ENCODE measurements at regions not wholly inside any gene's neighbourhood (a gene's known extent, or its start where the extent isn't known, plus 50 kb on each side); places are given as distances from the start of the nearest gene placed in this dataset.

DNA sequence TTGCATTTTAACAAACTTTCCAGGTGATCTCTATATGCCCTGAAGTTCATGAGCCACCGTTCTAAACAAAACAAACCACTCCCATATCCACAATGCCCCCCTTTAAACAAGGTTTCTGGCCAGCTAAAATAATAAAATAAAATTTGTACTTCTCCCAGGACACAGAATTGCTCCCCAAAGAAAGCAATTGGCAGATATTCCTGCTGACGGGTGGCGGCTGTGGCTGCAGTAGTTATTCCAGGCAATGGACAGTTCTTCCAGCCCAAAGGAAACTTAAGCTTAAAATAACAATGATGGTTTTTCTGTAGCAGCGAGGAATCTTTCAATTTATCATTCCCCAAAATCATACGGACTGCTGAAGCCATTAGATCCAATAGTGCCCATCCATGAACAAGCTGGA is 260.5 kb upstream of the ZNF521 start:
- in situ Hi-C loops (cut with MboI; ENCODE audit: low pct_ligation_motif_present in 1 of 4, low pct_unique_long_range_greater_than_20kb in 1 of 4, low sequenced_read_pairs in 3 of 4): loop anchor here in 1 of 4 donors (25.0 kb wide), 1 partner anchor 100 kb away; no protein-coding TSS in a partner anchor
- Histone ChIP-seq H3K4me3 (no peak overlapping the region), H3K27me3 (no peaks in the 10 kb centered on the region), H3K9me3 (no peaks in the 10 kb centered on the region), H3K27ac (no peak overlapping the region), H3K4me1 (no peaks in the 10 kb centered on the region), H3K36me3 (no peaks in the 10 kb centered on the region)
- TF ChIP-seq, protein P1, sequence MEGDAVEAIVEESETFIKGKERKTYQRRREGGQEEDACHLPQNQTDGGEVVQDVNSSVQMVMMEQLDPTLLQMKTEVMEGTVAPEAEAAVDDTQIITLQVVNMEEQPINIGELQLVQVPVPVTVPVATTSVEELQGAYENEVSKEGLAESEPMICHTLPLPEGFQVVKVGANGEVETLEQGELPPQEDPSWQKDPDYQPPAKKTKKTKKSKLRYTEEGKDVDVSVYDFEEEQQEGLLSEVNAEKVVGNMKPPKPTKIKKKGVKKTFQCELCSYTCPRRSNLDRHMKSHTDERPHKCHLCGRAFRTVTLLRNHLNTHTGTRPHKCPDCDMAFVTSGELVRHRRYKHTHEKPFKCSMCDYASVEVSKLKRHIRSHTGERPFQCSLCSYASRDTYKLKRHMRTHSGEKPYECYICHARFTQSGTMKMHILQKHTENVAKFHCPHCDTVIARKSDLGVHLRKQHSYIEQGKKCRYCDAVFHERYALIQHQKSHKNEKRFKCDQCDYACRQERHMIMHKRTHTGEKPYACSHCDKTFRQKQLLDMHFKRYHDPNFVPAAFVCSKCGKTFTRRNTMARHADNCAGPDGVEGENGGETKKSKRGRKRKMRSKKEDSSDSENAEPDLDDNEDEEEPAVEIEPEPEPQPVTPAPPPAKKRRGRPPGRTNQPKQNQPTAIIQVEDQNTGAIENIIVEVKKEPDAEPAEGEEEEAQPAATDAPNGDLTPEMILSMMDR (IDR thresholded peaks at IDR 0.05): no peak
- TF ChIP-seq EP300 (IDR thresholded peaks at IDR 0.05; ENCODE audit: low read depth) (no peak), POLR2AphosphoS5 (IDR thresholded peaks at IDR 0.05) (no peak)
- WGBS, 2 donors (ENCODE audit: low coverage in 1 of 2): 74 to 78% methylated on average over 5 of the region's 5 CpGs
- intact Hi-C loops (cut with DNase I; ENCODE audit: low total_unique reads): no loop called here
- no peak for DNase-seq

DNA sequence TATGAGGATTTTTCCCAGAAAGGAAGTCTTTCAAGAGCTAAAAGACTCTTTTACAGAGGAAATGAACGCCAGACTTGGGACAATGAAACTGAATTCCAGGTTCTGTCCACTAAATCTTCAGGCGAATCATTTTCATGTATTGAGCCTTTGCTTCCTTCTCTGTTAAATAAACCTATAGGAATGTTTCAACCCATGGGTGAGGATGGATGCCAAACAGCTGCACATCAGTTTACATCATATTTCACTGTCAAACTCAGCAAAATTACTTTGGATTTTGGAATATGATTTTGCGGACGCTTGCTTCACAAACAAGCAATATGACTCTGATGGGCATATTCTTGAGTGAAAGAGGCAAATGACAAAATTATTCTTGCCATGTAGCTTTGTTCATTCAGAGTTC is 256.1 kb upstream of the ZNF521 start:
- in situ Hi-C loops (cut with MboI; ENCODE audit: low pct_ligation_motif_present in 1 of 4, low pct_unique_long_range_greater_than_20kb in 1 of 4, low sequenced_read_pairs in 3 of 4): loop anchor here in 1 of 4 donors (25.0 kb wide), 1 partner anchor 96 kb away; no protein-coding TSS in a partner anchor
- intact Hi-C loops (cut with DNase I; ENCODE audit: low total_unique reads): no loop called here

GRCh38 chr18:25604894-25605597 is 253.1 kb upstream of the ZNF521 start:
- WGBS, 2 donors (ENCODE audit: low coverage in 1 of 2): 82 to 84% methylated on average over 4 to 14 of the region's 15 CpGs
- no peak for TF ChIP-seq POLR2AphosphoS5 (IDR thresholded peaks at IDR 0.05)
- TF ChIP-seq, protein P1 (IDR thresholded peaks at IDR 0.05): no peak
- TF ChIP-seq EP300 (IDR thresholded peaks at IDR 0.05; ENCODE audit: low read depth): no peak
- no peak for TF ChIP-seq POLR2A (IDR thresholded peaks at IDR 0.05)
- no peaks in the 10 kb centered on the region for H3K27me3 ChIP-seq
- H3K36me3 ChIP-seq: no peaks in the 10 kb centered on the region
- H3K4me3 ChIP-seq: no peak overlapping the region
- no peak for DNase-seq
- H3K27ac ChIP-seq: no peak overlapping the region
- in situ Hi-C loops (cut with MboI; ENCODE audit: low pct_ligation_motif_present in 1 of 4, low pct_unique_long_range_greater_than_20kb in 1 of 4, low sequenced_read_pairs in 3 of 4) (loop anchor here in 1 of 4 donors (25.0 kb wide), 1 partner anchor 93 kb away; no protein-coding TSS in a partner anchor), intact Hi-C loops (cut with DNase I; ENCODE audit: low total_unique reads) (no loop called here)
- no peaks in the 10 kb centered on the region for H3K9me3 ChIP-seq
- H3K4me1 ChIP-seq: no peaks in the 10 kb centered on the region

More for the DNA sequence above, 256.1 kb upstream of the ZNF521 start:
- H3K27ac ChIP-seq: no peak overlapping the region
- no peak for DNase-seq
- no peaks in the 10 kb centered on the region for H3K27me3 ChIP-seq
- TF ChIP-seq EP300 (IDR thresholded peaks at IDR 0.05; ENCODE audit: low read depth) (no peak), POLR2AphosphoS5 (IDR thresholded peaks at IDR 0.05) (no peak), POLR2A (IDR thresholded peaks at IDR 0.05) (no peak)
- TF ChIP-seq, protein P1 (IDR thresholded peaks at IDR 0.05): no peak
- no peaks in the 10 kb centered on the region for H3K4me1 ChIP-seq
- H3K36me3 ChIP-seq: no peaks in the 10 kb centered on the region
- no peaks in the 10 kb centered on the region for H3K9me3 ChIP-seq
- no peak overlapping the region for H3K4me3 ChIP-seq
- 72 to 90% methylated on average over 4 of the region's 4 CpGs for WGBS, 2 donors (ENCODE audit: low coverage in 1 of 2)

DNA sequence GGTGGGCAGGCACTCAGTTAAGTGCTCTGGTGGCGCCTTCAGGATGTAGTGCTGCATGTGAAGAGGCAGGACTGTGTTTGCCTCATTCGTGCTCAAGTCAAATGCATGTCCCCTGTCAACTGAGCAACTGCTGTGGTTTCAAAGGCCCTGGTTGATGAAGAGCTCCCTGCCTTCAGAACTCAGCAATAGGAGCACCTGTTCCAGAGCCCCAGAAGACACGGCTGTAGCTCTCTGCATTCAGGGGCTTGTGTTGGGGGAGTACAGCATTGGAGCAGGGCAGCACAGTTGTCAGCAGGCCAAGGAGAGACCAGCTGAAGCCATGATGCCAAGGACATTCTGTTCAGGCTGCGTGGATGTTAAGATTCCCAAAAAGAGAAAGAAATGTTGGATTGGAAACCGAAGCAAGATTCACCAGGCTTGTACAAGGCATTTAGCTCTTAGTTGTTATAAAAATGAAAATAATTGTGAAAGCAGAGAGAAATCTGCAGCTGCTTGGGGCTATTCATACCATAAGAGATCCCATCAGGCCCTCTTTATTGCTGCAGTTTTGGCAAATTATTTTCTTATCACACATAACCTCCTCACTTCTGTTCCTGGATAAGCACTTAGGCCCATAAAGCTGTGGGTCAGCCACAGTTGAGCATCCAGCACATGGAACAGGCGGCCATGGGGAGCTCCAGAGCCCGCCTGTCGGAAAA is 252.4 kb upstream of the ZNF521 start:
- DNase-seq: no peak
- no peak for TF ChIP-seq POLR2A (IDR thresholded peaks at IDR 0.05)
- no peak for TF ChIP-seq EP300 (IDR thresholded peaks at IDR 0.05; ENCODE audit: low read depth)
- TF ChIP-seq, protein P1 (IDR thresholded peaks at IDR 0.05): no peak
- TF ChIP-seq POLR2AphosphoS5 (IDR thresholded peaks at IDR 0.05): no peak
- intact Hi-C loops (cut with DNase I; ENCODE audit: low total_unique reads) (no loop called here), in situ Hi-C loops (cut with MboI; ENCODE audit: low pct_ligation_motif_present in 1 of 4, low pct_unique_long_range_greater_than_20kb in 1 of 4, low sequenced_read_pairs in 3 of 4) (loop anchor here in 1 of 4 donors (25.0 kb wide), 1 partner anchor 92 kb away; no protein-coding TSS in a partner anchor)
- 73 to 87% methylated on average over 3 to 8 of the region's 8 CpGs for WGBS, 2 donors (ENCODE audit: low coverage in 1 of 2)
- H3K4me3 ChIP-seq: no peak overlapping the region
- H3K27ac ChIP-seq: no peak overlapping the region
- no peaks in the 10 kb centered on the region for H3K36me3 ChIP-seq
- no peaks in the 10 kb centered on the region for H3K27me3 ChIP-seq
- H3K4me1 ChIP-seq: no peaks in the 10 kb centered on the region
- no peaks in the 10 kb centered on the region for H3K9me3 ChIP-seq

Data from transverse colon (tissue), 4 donors.